Nephron progenitor cell (in vitro differentiated cells): ENCODE measurements at regions not wholly inside any gene's neighbourhood (a gene's known extent, or its start where the extent isn't known, plus 50 kb on each side); places are given as distances from the start of the nearest gene placed in this dataset.

Experiments used
- DNase-seq: peaks from one replicate; pipeline ENCODE4 v3.0.0; 2021
- H3K27ac Mint-ChIP-seq: 2 replicates; pipeline ENCODE4 v1.8.0; 2021; ENCODE audit warnings: mild to moderate bottlenecking, moderate library complexity, mixed read lengths
- H3K27me3 Mint-ChIP-seq: 2 replicates; pipeline ENCODE4 v1.8.0; 2021; ENCODE audit warnings: mild to moderate bottlenecking, low read depth, mixed read lengths; ENCODE audit not compliant: poor library complexity
- H3K36me3 Mint-ChIP-seq: 2 replicates; pipeline ENCODE4 v1.8.0; 2021; ENCODE audit warnings: low read depth, mixed read lengths
- H3K4me1 Mint-ChIP-seq: 2 replicates; pipeline ENCODE4 v1.8.0; 2021; ENCODE audit warnings: mixed read lengths
- H3K4me3 Mint-ChIP-seq: 2 replicates; pipeline ENCODE4 v1.8.0; 2021; ENCODE audit warnings: mild to moderate bottlenecking, moderate library complexity, mixed read lengths
- H3K9me3 Mint-ChIP-seq: 2 replicates; pipeline ENCODE4 v1.8.0; 2021; ENCODE audit warnings: mild to moderate bottlenecking, moderate library complexity, mixed read lengths
- TF ChIP-seq, protein P1 (sequence below): fragments of 200-600 bp; sonication (generic); IDR thresholded peaks from 2 replicates; pipeline ENCODE4 v1.5.0; 2021; ENCODE audit warnings: antibody characterized with exemption

DNA sequence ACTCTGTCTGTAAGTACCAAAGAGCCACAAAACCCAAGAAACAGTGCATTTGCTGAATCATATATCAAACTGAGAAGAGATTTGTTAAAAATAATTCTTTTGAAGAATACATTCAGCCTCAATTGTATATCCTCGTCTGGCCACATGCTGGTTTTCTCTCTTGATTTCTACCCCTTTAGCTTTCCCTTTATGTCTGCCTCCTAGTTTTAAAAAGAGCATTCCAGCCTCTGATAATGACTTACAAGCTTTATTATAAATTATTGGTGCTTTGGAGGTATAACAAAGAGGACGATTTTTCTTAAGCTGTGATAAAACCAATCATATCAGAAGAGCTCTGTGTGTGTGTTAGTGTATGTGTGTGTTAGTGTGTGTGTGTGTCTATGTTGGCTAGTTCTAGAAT is 70.4 kb upstream of the ROBO2 start:
- Mint-ChIP-seq H3K9me3 (no peaks in the 10 kb centered on the region), H3K27ac (no peak overlapping the region), H3K4me3 (no peak overlapping the region), H3K36me3 (no peaks in the 10 kb centered on the region), H3K4me1 (peaks cover 9% of the 10 kb centered on the region), H3K27me3 (no peaks in the 10 kb centered on the region)
- TF ChIP-seq, protein P1, sequence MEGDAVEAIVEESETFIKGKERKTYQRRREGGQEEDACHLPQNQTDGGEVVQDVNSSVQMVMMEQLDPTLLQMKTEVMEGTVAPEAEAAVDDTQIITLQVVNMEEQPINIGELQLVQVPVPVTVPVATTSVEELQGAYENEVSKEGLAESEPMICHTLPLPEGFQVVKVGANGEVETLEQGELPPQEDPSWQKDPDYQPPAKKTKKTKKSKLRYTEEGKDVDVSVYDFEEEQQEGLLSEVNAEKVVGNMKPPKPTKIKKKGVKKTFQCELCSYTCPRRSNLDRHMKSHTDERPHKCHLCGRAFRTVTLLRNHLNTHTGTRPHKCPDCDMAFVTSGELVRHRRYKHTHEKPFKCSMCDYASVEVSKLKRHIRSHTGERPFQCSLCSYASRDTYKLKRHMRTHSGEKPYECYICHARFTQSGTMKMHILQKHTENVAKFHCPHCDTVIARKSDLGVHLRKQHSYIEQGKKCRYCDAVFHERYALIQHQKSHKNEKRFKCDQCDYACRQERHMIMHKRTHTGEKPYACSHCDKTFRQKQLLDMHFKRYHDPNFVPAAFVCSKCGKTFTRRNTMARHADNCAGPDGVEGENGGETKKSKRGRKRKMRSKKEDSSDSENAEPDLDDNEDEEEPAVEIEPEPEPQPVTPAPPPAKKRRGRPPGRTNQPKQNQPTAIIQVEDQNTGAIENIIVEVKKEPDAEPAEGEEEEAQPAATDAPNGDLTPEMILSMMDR, result no peak
- DNase-seq, result no peak

DNA sequence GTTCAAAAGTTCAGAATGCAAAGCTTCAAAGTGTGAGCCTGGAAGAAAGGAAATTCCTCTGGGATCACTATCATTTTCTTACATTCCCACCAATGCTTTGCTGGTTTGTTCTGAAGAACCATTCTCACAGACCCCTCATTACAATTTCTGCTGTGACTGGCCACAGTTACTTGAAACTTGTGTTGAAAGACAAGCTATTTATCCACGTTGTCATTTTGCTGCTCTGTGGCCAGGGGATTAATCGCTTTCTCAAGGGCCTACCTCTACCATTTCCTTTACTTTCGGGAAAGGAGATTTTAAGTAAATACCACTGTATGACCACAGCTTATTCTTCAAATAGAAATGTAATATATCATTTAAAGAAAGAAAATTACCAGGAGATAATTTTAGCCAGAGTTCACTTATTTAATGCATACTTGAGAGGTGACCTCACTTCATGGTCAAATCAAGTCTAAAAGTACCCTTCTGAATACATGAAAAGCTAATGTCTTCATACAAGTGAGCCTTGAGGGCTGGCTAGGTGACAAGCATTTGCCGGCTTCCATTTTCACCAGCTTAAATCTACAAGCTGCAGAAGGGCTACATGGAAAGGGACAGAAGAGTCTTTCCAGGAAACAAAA is 69.8 kb upstream of the ROBO2 start:
- TF ChIP-seq, protein P1, result no peak
- DNase-seq, result no peak
- H3K4me3 Mint-ChIP-seq, result no peak overlapping the region
- H3K9me3 Mint-ChIP-seq, result no peaks in the 10 kb centered on the region
- H3K4me1 Mint-ChIP-seq, result peaks cover 9% of the 10 kb centered on the region
- H3K36me3 Mint-ChIP-seq, result no peaks in the 10 kb centered on the region
- no peak overlapping the region for H3K27ac Mint-ChIP-seq
- peaks cover under 1% of the 10 kb centered on the region for H3K27me3 Mint-ChIP-seq

DNA sequence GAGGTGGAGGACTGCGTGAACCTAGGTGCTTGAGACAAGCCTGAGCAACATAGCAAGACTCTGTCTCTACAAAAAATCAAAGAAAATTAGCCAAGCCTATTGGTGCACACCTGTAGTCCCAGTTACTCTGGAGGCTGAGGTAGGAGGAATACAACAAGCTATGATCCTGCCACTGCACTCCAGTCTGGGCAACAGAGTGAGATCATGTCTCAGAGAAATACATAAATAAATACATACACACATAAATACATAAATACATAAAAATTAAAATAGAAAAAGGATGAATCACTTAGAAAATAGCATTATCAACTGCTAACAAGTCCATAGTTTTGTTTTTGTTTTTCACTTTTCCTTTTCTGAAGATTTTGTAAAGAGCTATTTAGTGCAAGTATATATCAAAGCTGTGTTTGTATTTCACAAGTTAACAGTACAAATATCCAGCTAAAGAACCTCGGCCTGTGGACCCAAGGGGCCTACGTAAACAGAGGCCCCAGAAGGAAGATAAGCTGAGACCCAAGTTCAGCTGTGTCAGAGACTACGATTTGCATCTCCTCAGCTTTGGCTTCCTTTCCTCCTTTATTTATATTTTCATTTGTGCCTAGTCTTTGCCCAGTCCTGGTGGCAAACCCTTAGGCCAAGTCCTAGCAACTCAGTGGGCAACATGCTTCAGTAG is 67.1 kb upstream of the ROBO2 start:
- no peaks in the 10 kb centered on the region for H3K36me3 Mint-ChIP-seq
- no peaks in the 10 kb centered on the region for H3K9me3 Mint-ChIP-seq
- peaks cover 2% of the 10 kb centered on the region for H3K27me3 Mint-ChIP-seq
- H3K4me3 Mint-ChIP-seq, result no peak overlapping the region
- H3K27ac Mint-ChIP-seq, result no peak overlapping the region
- no peak for DNase-seq
- TF ChIP-seq, protein P1, result no peak
- peaks cover 9% of the 10 kb centered on the region for H3K4me1 Mint-ChIP-seq

DNA sequence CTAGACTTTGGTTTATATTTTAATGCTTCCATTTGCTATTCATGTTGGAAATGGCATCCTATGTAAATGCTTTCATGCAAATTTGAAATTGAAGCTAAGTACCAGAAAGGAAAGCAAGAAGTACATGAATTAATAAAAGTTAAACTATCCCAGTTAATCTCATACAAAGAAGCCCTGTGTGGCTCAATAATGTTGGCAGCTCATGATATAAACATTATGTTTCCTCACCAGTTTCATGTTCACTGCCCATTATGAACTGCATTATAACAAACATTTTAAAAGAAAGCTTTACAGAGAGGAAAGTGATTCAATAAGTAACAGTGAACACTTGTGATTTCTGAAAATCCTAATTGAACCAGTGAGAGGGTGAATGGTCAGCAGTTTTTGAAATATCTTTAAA is 62.9 kb upstream of the ROBO2 start:
- H3K4me1 Mint-ChIP-seq, result no peaks in the 10 kb centered on the region
- H3K27me3 Mint-ChIP-seq, result peaks cover 2% of the 10 kb centered on the region
- TF ChIP-seq, protein P1, result no peak
- no peaks in the 10 kb centered on the region for H3K36me3 Mint-ChIP-seq
- no peaks in the 10 kb centered on the region for H3K9me3 Mint-ChIP-seq
- H3K27ac Mint-ChIP-seq, result no peak overlapping the region
- no peak overlapping the region for H3K4me3 Mint-ChIP-seq
- no peak for DNase-seq

DNA sequence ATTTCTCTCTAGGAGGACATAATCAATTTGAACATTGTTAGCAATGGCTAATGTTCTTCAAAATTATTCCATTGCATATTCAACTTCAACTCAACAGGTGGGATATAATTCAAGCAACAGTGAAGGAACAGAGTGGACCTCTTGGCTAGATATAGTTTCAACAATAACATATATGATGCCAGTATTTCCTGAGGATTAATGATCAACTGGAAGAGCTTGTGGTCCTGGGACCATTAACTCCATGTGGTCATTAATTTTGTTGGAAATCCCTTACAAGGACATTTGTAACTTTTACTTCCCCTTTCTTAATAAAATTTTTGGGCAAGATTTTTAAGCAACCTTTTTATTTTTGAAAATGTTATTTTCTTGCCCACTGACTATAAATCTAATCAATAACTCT is 54.3 kb upstream of the ROBO2 start:
- Mint-ChIP-seq H3K4me1 (peaks cover 13% of the 10 kb centered on the region), H3K27me3 (no peaks in the 10 kb centered on the region), H3K36me3 (no peaks in the 10 kb centered on the region), H3K9me3 (no peaks in the 10 kb centered on the region), H3K27ac (no peak overlapping the region), H3K4me3 (no peak overlapping the region)
- DNase-seq, result no peak
- TF ChIP-seq, protein P1, result no peak

DNA sequence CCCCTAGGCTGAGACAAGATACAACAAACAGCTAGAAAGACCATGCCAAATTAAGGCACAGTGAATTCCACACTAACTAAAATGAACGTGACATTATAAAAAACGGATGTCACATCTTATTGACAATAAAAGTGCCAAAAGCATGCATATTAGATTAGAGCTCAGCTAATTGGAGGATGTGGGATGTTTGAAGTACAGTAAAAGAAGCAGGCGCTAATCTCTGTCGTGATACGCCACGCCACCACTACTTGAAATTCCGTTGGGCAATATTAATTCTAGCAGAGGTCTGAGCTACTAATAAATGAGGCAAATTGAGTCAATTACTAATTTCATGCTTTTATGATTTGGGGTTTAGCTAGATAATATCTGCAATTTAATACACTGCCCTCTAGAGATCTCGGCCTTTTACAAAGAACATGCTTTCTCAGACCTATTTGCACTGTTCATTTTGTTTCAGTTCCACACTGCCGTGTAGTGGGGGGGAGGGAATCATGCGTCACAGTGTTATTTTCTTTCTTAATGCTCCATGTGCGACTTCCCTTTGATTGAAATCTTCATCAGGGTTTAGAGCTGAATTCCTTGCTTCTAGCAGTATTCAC is 52.9 kb upstream of the ROBO2 start:
- Mint-ChIP-seq H3K27me3 (no peaks in the 10 kb centered on the region), H3K4me1 (peaks cover 22% of the 10 kb centered on the region), H3K9me3 (no peaks in the 10 kb centered on the region), H3K27ac (no peak overlapping the region), H3K36me3 (no peaks in the 10 kb centered on the region), H3K4me3 (no peak overlapping the region)
- DNase-seq, result no peak
- TF ChIP-seq, protein P1, result no peak
